GM12878 (cell line): ENCODE measurements at regions not wholly inside any gene's neighbourhood (a gene's known extent, or its start where the extent isn't known, plus 50 kb on each side); places are given as distances from the start of the nearest gene placed in this dataset.

Source experiments
- ATAC-seq: fragments of 200-7000 bp; cut with Tn5 transposase; 3 replicates; pipeline ENCODE4 v1.9.1; 2020; ENCODE audit warnings: mild to moderate bottlenecking, moderate library complexity
- BruUV-seq: library from RNA; stranded (reverse); fragments of 400-500 nt; replicated peaks from 2 replicates; lab custom pipeline; 2021; lab: Mats Ljungman, UMichigan
- CTCF ChIA-PET: fragments of 300-600 bp; sonication (Branson Sonifier 250); formaldehyde crosslinking; extraction: SDS; loops from one replicate; lab custom pipeline; 2021; ENCODE audit warnings: inconsistent platforms; lab: Yijun Ruan, JAX
- POLR2A ChIA-PET: fragments of 350-600 bp; formaldehyde crosslinking; extraction: SDS; loops from one replicate; lab custom pipeline; 2021; ENCODE audit warnings: inconsistent platforms; lab: Charles Lee
- RAD21 ChIA-PET: fragments of 300-600 bp; sonication (Branson Sonifier 250); formaldehyde crosslinking; loops from one replicate; lab custom pipeline; 2023; ENCODE audit warnings: antibody characterized with exemption; ENCODE audit not compliant: unreplicated experiment; lab: Charles Lee
- SMC1A ChIA-PET: fragments of 300-600 bp; sonication (Branson Sonifier 250); formaldehyde crosslinking; loops from one replicate; lab custom pipeline; 2023; ENCODE audit not compliant: unreplicated experiment, uncharacterized antibody; lab: Charles Lee
- DNase-seq: peaks from one replicate; pipeline ENCODE4 v3.0.0-alpha.2; 2011; ENCODE audit warnings: low read depth, low spot score
- FAIRE-seq: peaks from 3 replicates; lab custom pipeline; 2011; peaks lifted over from hg19 to GRCh38; lab: Jason Lieb, UNC
- H2AFZ ChIP-seq: 2 replicates; pipeline ENCODE4 v1.6.0; 2011; ENCODE audit warnings: low read depth, low read length, control low read depth; ENCODE audit not compliant: control insufficient read depth
- H3K27ac ChIP-seq: 2 replicates; pipeline ENCODE4 v1.5.1; 2011; ENCODE audit warnings: control low read depth; ENCODE audit not compliant: control insufficient read depth, insufficient read depth
- H3K27me3 ChIP-seq, 2 experiments: replicated peaks in 1 of 2; 2 replicates each; pipeline versions ENCODE4 v1.6.0 to v1.6.1; 2011; ENCODE audit warnings: low read length in 1 of 2; ENCODE audit not compliant: control insufficient read depth in 2 of 2, insufficient read depth in 2 of 2
- H3K36me3 ChIP-seq, 2 experiments: 2 replicates each; pipeline ENCODE4 v1.5.1; 2011; ENCODE audit warnings: low read length in 1 of 2; ENCODE audit not compliant: control insufficient read depth in 2 of 2, insufficient read depth in 2 of 2
- H3K4me1 ChIP-seq: 2 replicates; pipeline ENCODE4 v1.6.1; 2011; ENCODE audit warnings: mild to moderate bottlenecking, low read length, moderate library complexity, mixed read lengths; ENCODE audit not compliant: control insufficient read depth, insufficient read depth
- H3K4me2 ChIP-seq: 2 replicates; pipeline ENCODE4 v1.6.0; 2011; ENCODE audit warnings: control low read depth; ENCODE audit not compliant: control insufficient read depth, insufficient read depth
- H3K4me3 ChIP-seq: fragments of 200-600 bp; sonication (generic); 2 replicates; pipeline ENCODE4 v1.5.1; 2016
- H3K79me2 ChIP-seq: 2 replicates; pipeline ENCODE4 v1.6.0; 2011; ENCODE audit warnings: low read length; ENCODE audit not compliant: control insufficient read depth, insufficient read depth
- H3K9ac ChIP-seq: 2 replicates; pipeline ENCODE4 v1.8.0; 2011; ENCODE audit warnings: low read length, control low read depth, mixed read lengths; ENCODE audit not compliant: control insufficient read depth, insufficient read depth
- H3K9me3 ChIP-seq: replicated peaks from 3 replicates; pipeline ENCODE4 v1.5.1; 2011; ENCODE audit warnings: mild to moderate bottlenecking, low read length; ENCODE audit not compliant: control insufficient read depth, insufficient read depth
- H4K20me1 ChIP-seq: 2 replicates; pipeline ENCODE4 v1.6.0; 2011; ENCODE audit not compliant: control insufficient read depth, insufficient read depth
- BACH1 ChIP-seq: fragments of 450-650 bp; IDR thresholded peaks from 2 replicates; pipeline ENCODE4 v1.6.1; 2017; ENCODE audit warnings: mild to moderate bottlenecking, borderline replicate concordance
- CBX3 ChIP-seq: fragments of 200-600 bp; sonication (generic); IDR thresholded peaks from 2 replicates; pipeline ENCODE4 v1.6.1; 2016; ENCODE audit warnings: low read depth, borderline replicate concordance
- EGR1 ChIP-seq, 2 experiments: IDR thresholded peaks; 1 replicate in 1 of 2; 2 replicates in 1 of 2; pipeline ENCODE4 v1.6.1; 2011 to 2012; ENCODE audit warnings: low read depth in 2 of 2, low read length in 2 of 2, borderline replicate concordance in 1 of 2, mild to moderate bottlenecking in 1 of 2, moderate library complexity in 1 of 2
- EP300 ChIP-seq, 2 experiments: fragments of 150-350 bp in 1 of 2; IDR thresholded peaks; 2 replicates each; pipeline ENCODE4 v1.6.1; 2011 to 2012; ENCODE audit warnings: low read depth in 2 of 2, low read length in 2 of 2, borderline replicate concordance in 1 of 2, improper control_type of control experiment in 1 of 2, inconsistent platforms in 1 of 2; ENCODE audit not compliant: control insufficient read depth in 1 of 2
- FOXK2 ChIP-seq: fragments of 450-650 bp; IDR thresholded peaks from 2 replicates; pipeline ENCODE4 v1.6.1; 2017; ENCODE audit warnings: mild to moderate bottlenecking, moderate library complexity
- IKZF2 ChIP-seq, 2 experiments: fragments of 450-650 bp; IDR thresholded peaks; 2 replicates each; pipeline ENCODE4 v1.6.1; 2017; ENCODE audit warnings: mild to moderate bottlenecking in 2 of 2, moderate library complexity in 2 of 2
- IRF4 ChIP-seq: IDR thresholded peaks from 2 replicates; pipeline ENCODE4 v1.6.1; 2011; ENCODE audit warnings: low read depth, low read length
- LARP7 ChIP-seq: fragments of 450-650 bp; IDR thresholded peaks from 2 replicates; pipeline ENCODE4 v1.6.1; 2017; ENCODE audit warnings: mild to moderate bottlenecking
- MYB ChIP-seq: fragments of 150-350 bp; IDR thresholded peaks from 2 replicates; pipeline ENCODE4 v1.6.1; 2014; ENCODE audit warnings: mild to moderate bottlenecking, low read depth, low read length, borderline replicate concordance
- NFYB ChIP-seq: IDR thresholded peaks from 2 replicates; pipeline ENCODE4 v1.6.1; 2011; ENCODE audit warnings: low read depth, mild to moderate bottlenecking, low read length, improper control_type of control experiment, moderate library complexity; ENCODE audit not compliant: insufficient read depth
- RUNX3 ChIP-seq: IDR thresholded peaks from 2 replicates; pipeline ENCODE4 v1.6.1; 2012; ENCODE audit warnings: low read length, inconsistent platforms
- WGBS: methylation state at CpG from one replicate; pipeline ENCODE4 v1.1.6; 2016; ENCODE audit warnings: low lambda C conversion rate; ENCODE audit not compliant: insufficient replicate concordance, insufficient coverage; ENCODE audit errors: missing lambda C conversion rate; 5-methylcytosine and 5-hydroxymethylcytosine counted together
- in situ Hi-C: fragments of 300-500 bp; cut with MboI; formaldehyde crosslinking; loops from 9 replicates; pipeline ENCODE4 v1.14.3; 2018; ENCODE audit warnings: mixed read lengths
- intact Hi-C: fragments of 100-400 bp; cut with micrococcal nuclease; formaldehyde crosslinking; loops from one replicate; pipeline ENCODE4 v1.14.2; 2022; ENCODE audit not compliant: unreplicated experiment

DNA sequence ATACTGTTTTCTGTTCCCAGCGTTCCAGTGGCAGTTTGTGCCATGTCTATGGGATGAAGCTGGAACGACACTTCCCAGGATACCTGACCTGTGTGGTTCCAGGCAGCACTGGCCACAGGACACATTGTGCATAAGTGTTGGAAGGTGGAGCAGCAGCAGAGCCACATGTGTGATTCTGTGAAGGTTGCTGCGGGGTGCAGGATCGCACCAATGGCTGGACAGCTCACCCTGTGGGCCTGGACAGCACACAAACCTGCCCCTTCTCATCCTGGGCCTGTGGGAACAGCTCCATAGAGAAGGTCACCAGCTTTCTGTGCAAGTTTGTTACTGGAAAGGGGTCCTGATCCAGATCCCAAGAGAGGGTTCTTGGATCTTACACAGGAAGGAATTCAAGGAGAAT is 252.2 kb upstream of the RAB6C start:
- Histone ChIP-seq H3K27ac (no peak overlapping the region), H3K4me3 (no peak overlapping the region), H4K20me1 (no peaks in the 10 kb centered on the region), H3K36me3 (no peaks in the 10 kb centered on the region), H3K27me3 (no peaks in the 10 kb centered on the region), H3K9ac (no peak overlapping the region), H2AFZ (no peak overlapping the region), H3K4me1 (no peaks in the 10 kb centered on the region), H3K79me2 (no peaks in the 10 kb centered on the region), H3K9me3 (no peaks in the 10 kb centered on the region), H3K4me2 (no peak overlapping the region)
- intact Hi-C loops: no loop called here
- in situ Hi-C loops: no loop called here
- WGBS: 0% methylated on average over 4 of the region's 4 CpGs
- TF ChIP-seq NFYB (no peak), BACH1 (no peak), IRF4 (no peak), EP300 (IDR thresholded peaks at IDR 0.05; ENCODE audit: borderline replicate concordance in 1 of 2, control insufficient read depth in 1 of 2, low read depth in 2 of 2, low read length in 2 of 2) (no peak), IKZF2 (IDR thresholded peaks at IDR 0.05) (no peak), MYB (no peak), LARP7 (no peak), RUNX3 (no peak), FOXK2 (no peak), EGR1 (IDR thresholded peaks at IDR 0.05; ENCODE audit: borderline replicate concordance in 1 of 2, low read depth in 2 of 2, low read length in 2 of 2) (no peak), CBX3 (no peak)
- POLR2A ChIA-PET: no interaction called here
- SMC1A ChIA-PET: no interaction called here
- ATAC-seq: no peak
- BruUV-seq: no TSS peak
- no peak for DNase-seq
- no peak for FAIRE-seq
- CTCF ChIA-PET: no interaction called here
- RAD21 ChIA-PET: no interaction called here
